Omental fat pad (tissue), 3 donors: ENCODE measurements at regions not wholly inside any gene's neighbourhood (a gene's known extent, or its start where the extent isn't known, plus 50 kb on each side); places are given as distances from the start of the nearest gene placed in this dataset. TPM values are rescaled to one million over a fixed set of nuclear protein-coding genes. Genes with fewer than 3 reads are reported as not detected.

Source experiments
- ATAC-seq: fragments of 150-250 bp; one replicate; pipeline ENCODE4 v1.9.1; 2016; ENCODE audit warnings: mild to moderate bottlenecking, moderate library complexity; ENCODE audit not compliant: low FRiP score
- DNase-seq: peaks from one replicate; pipeline ENCODE4 v3.0.0-alpha.2; 2019; ENCODE audit warnings: low spot score
- CTCF ChIP-seq, 3 donors: fragments of 450-650 bp; IDR thresholded peaks; one replicate each; pipeline ENCODE4 v1.5.1; 2016 to 2017; ENCODE audit warnings: antibody characterized with exemption in 3 of 3, mild to moderate bottlenecking in 3 of 3, moderate library complexity in 2 of 3
- small RNA-seq: library from RNA; depleted of rRNA; stranded (forward); fragments of <200 nt; gene quantifications from one replicate; pipeline ENCODE3, GENCODE V24; 2016

GRCh38 chr13:40505196-40505595, 161.2 kb downstream of the FOXO1 start:
- no peak for DNase-seq
- TF ChIP-seq CTCF (IDR thresholded peaks at IDR 0.05): no peak
- no peak for ATAC-seq

Small RNA genes in the stretch of these regions (small RNA-seq; reads per million reads assigned to genes)
- gene RF00108 (not detected), gene RNY3P9 (not detected), gene RPL17P51 (not detected)
